ENCODE measurements at regions not wholly inside any gene's neighbourhood (a gene's known extent, or its start where the extent isn't known, plus 50 kb on each side); places are given as distances from the start of the nearest gene placed in this dataset.

DNA sequence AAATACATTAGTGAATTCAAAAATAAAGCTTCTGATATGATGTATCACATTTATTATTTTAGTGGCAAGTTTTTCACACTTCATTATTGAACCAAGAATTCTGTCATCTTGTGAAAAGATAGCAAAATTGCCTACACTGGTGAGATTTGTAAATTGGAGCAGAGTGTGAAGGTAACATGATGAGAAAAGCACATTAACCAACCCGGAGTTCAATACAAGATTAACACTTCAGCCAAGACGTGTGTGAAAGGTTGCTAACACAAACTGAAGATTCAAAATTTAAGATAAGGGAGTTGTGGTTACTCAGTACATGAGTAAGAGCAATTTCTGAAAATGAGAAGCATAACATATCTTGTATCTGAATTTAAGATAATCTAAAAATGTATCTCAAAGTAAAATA, 346.7 kb downstream of the PDHA2 start:
- FAIRE-seq (no peak), DNase-seq (ENCODE audit: insufficient read length, low spot score) (no peak)
- TF ChIP-seq, protein P1, sequence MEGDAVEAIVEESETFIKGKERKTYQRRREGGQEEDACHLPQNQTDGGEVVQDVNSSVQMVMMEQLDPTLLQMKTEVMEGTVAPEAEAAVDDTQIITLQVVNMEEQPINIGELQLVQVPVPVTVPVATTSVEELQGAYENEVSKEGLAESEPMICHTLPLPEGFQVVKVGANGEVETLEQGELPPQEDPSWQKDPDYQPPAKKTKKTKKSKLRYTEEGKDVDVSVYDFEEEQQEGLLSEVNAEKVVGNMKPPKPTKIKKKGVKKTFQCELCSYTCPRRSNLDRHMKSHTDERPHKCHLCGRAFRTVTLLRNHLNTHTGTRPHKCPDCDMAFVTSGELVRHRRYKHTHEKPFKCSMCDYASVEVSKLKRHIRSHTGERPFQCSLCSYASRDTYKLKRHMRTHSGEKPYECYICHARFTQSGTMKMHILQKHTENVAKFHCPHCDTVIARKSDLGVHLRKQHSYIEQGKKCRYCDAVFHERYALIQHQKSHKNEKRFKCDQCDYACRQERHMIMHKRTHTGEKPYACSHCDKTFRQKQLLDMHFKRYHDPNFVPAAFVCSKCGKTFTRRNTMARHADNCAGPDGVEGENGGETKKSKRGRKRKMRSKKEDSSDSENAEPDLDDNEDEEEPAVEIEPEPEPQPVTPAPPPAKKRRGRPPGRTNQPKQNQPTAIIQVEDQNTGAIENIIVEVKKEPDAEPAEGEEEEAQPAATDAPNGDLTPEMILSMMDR (IDR thresholded peaks at IDR 0.05; ENCODE audit: insufficient read depth, missing control alignments), result no peak

DNA sequence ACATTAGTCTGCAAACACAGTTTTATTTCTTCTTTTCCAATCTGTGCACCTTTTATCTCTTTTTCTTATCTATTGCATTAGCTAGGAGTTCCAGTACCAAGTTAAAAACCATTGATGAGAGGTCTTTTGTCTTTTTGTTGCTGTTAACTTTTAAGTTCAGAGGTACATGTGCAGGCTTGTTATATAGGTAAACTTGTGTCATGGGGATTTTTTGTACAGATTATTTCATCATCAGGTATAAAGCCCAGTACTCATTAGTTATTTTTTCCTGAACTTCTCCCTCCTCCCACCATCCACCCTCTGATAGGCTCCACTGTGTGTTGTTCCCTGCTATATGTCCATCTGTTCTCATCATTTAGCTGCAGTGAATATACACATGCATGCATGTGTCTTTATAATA, 349.9 kb downstream of the PDHA2 start:
- no peak for FAIRE-seq
- DNase-seq (ENCODE audit: insufficient read length, low spot score), result no peak
- TF ChIP-seq, protein P1 (IDR thresholded peaks at IDR 0.05; ENCODE audit: insufficient read depth, missing control alignments), result no peak

DNA sequence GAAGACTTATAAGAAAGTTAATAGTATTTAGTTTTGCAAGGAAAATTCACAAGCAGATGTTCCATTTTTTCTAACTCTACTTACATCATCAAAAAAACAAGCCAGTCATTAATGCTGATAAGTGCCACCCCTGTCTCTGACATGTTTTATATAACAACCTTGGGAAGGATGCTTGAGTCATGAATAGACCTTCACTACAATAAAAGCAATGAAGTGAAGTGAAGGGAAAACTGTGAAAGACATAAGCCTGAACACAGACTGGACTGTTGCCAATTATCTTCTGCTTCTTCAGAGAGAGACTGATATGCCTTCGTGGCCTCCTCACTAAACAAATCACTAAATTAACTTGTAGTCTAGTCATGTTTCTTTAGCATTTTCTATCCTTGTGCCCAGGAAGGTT, 353.2 kb downstream of the PDHA2 start:
- DNase-seq (ENCODE audit: insufficient read length, low spot score), result no peak
- no peak for FAIRE-seq

DNA sequence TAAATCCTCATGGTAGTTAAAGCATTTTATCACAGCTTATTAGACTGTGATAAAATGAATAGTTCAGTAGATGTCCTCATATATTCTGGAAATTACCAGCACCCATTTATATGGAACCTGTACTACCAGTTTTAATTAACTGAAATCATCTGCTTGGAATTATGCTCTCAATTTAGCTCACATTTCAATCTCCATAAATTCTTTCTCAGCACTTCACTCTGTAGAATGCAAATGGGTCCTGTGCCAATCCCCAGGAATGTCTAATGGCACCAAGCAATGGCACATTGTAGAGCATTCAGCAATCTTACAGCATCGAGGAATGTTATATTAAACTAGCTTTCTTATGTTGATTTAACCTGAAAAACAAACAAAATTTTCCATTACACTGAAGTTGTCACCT, 355.1 kb downstream of the PDHA2 start:
- TF ChIP-seq, protein P1 (IDR thresholded peaks at IDR 0.05; ENCODE audit: insufficient read depth, missing control alignments), result no peak
- DNase-seq (ENCODE audit: insufficient read length, low spot score) (no peak), FAIRE-seq (no peak)

More for the DNA sequence above, 353.2 kb downstream of the PDHA2 start:
- TF ChIP-seq, protein P1 (IDR thresholded peaks at IDR 0.05; ENCODE audit: insufficient read depth, missing control alignments), result no peak

DNA sequence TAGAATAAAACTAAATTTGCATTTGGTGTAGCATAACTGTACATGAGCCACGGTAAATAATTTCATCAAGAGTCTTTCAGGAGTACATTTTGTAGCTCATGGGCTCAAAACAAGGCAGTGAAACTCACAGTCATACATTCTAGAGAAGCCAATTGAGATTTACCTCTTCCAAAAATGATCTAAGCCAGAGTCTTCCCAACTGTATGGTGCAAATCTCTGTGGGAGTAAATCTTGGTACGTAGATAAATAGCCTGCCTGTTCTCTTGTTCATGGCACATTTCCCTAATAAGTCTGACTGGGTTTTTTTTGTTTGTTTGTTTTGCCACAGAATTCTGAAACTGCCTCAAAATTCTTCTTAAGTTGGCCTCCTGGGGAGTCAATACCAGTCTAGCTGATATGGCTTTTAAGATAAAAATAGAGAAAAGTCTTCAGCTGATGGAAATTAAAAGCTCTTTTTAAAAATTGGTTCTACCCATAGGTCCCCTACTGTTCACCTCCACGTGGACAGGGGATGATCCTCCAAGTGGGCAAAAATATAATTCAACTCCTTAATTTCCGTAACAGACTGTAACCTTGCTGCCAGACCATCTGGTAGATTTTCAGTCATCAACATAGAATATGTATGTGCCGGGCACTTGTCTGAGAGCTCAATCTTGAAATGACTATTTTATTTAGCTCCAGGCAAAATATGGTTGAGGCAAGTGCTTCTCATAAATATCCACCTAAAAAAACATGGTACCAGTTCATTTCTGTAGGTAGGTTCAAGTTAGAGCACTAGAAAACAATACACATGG, 365.4 kb downstream of the PDHA2 start:
- TF ChIP-seq, protein P1 (IDR thresholded peaks at IDR 0.05; ENCODE audit: insufficient read depth, missing control alignments), result no peak
- DNase-seq (ENCODE audit: insufficient read length, low spot score) (no peak), FAIRE-seq (no peak)

DNA sequence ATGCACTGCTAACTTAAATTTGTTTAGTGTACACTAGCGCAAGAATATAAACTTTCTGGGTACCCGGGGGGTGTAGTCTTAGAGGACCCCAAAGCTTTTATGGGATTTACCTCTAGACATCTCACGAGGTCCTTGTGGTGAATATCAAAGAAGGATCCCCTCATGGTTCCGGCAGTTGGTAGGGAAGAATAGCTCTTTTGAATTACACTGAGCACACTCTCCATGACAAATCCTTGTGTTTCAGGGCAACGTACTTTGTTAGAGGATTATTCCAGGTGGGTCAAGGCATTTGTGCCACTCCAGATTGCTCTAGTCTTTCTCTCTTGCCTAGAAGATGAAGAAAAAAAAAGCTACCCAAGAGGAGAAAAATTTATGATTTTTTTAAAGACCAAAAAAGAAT, 387.6 kb downstream of the PDHA2 start:
- DNase-seq (ENCODE audit: insufficient read length, low spot score), result no peak
- TF ChIP-seq, protein P1 (IDR thresholded peaks at IDR 0.05; ENCODE audit: insufficient read depth, missing control alignments), result no peak
- FAIRE-seq, result no peak

DNA sequence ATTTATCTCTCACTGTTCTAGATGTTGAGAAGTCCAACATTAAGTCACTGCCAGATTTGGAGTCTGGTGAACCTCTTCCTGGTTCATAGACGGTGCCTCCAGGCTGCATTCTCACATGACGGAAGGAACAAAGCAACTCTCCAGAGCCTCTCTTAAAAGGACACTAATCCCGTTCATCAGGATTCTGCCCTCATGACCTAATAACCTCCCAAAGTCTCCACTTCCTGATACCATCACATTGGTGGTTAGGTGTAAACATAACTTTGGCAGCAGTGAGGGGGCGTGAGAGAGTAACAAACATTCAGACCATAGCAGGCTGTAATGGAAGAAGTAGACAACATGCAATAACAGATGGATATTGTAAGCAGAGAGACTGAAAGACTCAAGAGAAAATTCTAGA, 388.6 kb downstream of the PDHA2 start:
- FAIRE-seq (no peak), DNase-seq (ENCODE audit: insufficient read length, low spot score) (no peak)
- TF ChIP-seq, protein P1 (IDR thresholded peaks at IDR 0.05; ENCODE audit: insufficient read depth, missing control alignments), result no peak
